CD8-positive, alpha-beta memory T cell (primary cell): ENCODE measurements at regions not wholly inside any gene's neighbourhood (a gene's known extent, or its start where the extent isn't known, plus 50 kb on each side); places are given as distances from the start of the nearest gene placed in this dataset.

Source experiments
- CTCF ChIA-PET: fragments of 350-600 bp; sonication (Branson Sonifier 250); formaldehyde crosslinking; loops from one replicate; lab custom pipeline; 2021; ENCODE audit warnings: antibody characterized with exemption; lab: Charles Lee
- POLR2A ChIA-PET: fragments of 350-600 bp; sonication (Branson Sonifier 250); formaldehyde crosslinking; loops from one replicate; lab custom pipeline; 2021; ENCODE audit warnings: antibody characterized with exemption; lab: Charles Lee
- DNase-seq, 5 donors: peaks; one replicate each; pipeline versions ENCODE4 v3.0.0 to v3.0.0-alpha.2; 2020 to 2022; ENCODE audit warnings: mixed read lengths in 1 of 5
- H3K27ac ChIP-seq: one replicate; pipeline ENCODE4 v1.7.0; 2013; ENCODE audit warnings: low read depth, mild to moderate bottlenecking, low read length, moderate library complexity
- H3K27me3 ChIP-seq: 2 replicates; pipeline ENCODE4 v1.7.0; 2013; ENCODE audit warnings: low read length, mild to moderate bottlenecking; ENCODE audit not compliant: insufficient read depth, poor library complexity, severe bottlenecking
- H3K36me3 ChIP-seq: 2 replicates; pipeline ENCODE4 v1.7.0; 2013; ENCODE audit warnings: mild to moderate bottlenecking, low read length, moderate library complexity; ENCODE audit not compliant: insufficient read depth
- H3K4me1 ChIP-seq: 2 replicates; pipeline ENCODE4 v1.7.0; 2013; ENCODE audit warnings: mild to moderate bottlenecking, low read length, moderate library complexity; ENCODE audit not compliant: insufficient read depth
- H3K4me3 ChIP-seq: 2 replicates; pipeline ENCODE4 v1.7.0; 2013; ENCODE audit warnings: mild to moderate bottlenecking, low read length
- H3K9me3 ChIP-seq: 2 replicates; pipeline ENCODE4 v1.7.0; 2013; ENCODE audit warnings: mild to moderate bottlenecking, low read length
- H3K27ac Mint-ChIP-seq, 8 donors: one replicate each; pipeline ENCODE4 v1.8.0; 2020 to 2021; ENCODE audit warnings: mixed read lengths in 8 of 8, mild to moderate bottlenecking in 6 of 8, inconsistent platforms in 3 of 8, moderate library complexity in 3 of 8
- H3K27me3 Mint-ChIP-seq, 2 donors: one replicate each; pipeline ENCODE4 v1.8.0; 2020 to 2021; ENCODE audit warnings: mixed read lengths in 2 of 2, mild to moderate bottlenecking in 1 of 2, moderate library complexity in 1 of 2
- H3K36me3 Mint-ChIP-seq, 3 donors: one replicate each; pipeline ENCODE4 v1.8.0; 2020 to 2021; ENCODE audit warnings: mixed read lengths in 3 of 3, inconsistent platforms in 1 of 3, mild to moderate bottlenecking in 1 of 3
- H3K4me1 Mint-ChIP-seq, 3 donors: one replicate each; pipeline ENCODE4 v1.8.0; 2020 to 2021; ENCODE audit warnings: mixed read lengths in 3 of 3, inconsistent platforms in 1 of 3, mild to moderate bottlenecking in 1 of 3
- H3K4me3 Mint-ChIP-seq, 7 donors: one replicate each; pipeline ENCODE4 v1.8.0; 2020 to 2021; ENCODE audit warnings: mixed read lengths in 7 of 7, mild to moderate bottlenecking in 6 of 7, moderate library complexity in 4 of 7, inconsistent platforms in 2 of 7
- H3K9me3 Mint-ChIP-seq, 5 donors: one replicate each; pipeline ENCODE4 v1.8.0; 2020 to 2022; ENCODE audit warnings: mixed read lengths in 5 of 5, mild to moderate bottlenecking in 3 of 5, moderate library complexity in 2 of 5, inconsistent platforms in 1 of 5

GRCh38 chr1:212495766-212496494, 63.2 kb downstream of the NENF start:
- Histone ChIP-seq H3K4me3 (no peak overlapping the region), H3K4me1 (no peaks in the 10 kb centered on the region), H3K9me3 (no peaks in the 10 kb centered on the region), H3K36me3 (no peaks in the 10 kb centered on the region), H3K27me3 (peaks cover 5% of the 10 kb centered on the region), H3K27ac (no peak overlapping the region)
- peaks cover 0 to 2% (median 0%) of the 10 kb centered on the region in 3 donors for H3K36me3 Mint-ChIP-seq
- H3K9me3 Mint-ChIP-seq = peaks cover 0 to 1% (median 0%) of the 10 kb centered on the region in 5 donors
- ChIA-PET POLR2A (no interaction called here), CTCF (no interaction called here)
- peaks cover 9 to 13% of the 10 kb centered on the region in 2 donors for H3K27me3 Mint-ChIP-seq
- DNase-seq = no peak
- H3K27ac Mint-ChIP-seq = peak overlapping the region in 1 of 8 donors; percentile 93
- no peaks in the 10 kb centered on the region for H3K4me1 Mint-ChIP-seq
- peak overlapping the region in 1 of 7 donors; percentile 67 for H3K4me3 Mint-ChIP-seq

- H3K4me1 ChIP-seq = no peaks in the 10 kb centered on the region
- peaks cover 0 to 1% (median 0%) of the 10 kb centered on the region in 5 donors for H3K9me3 Mint-ChIP-seq
- no peaks in the 10 kb centered on the region for H3K4me1 Mint-ChIP-seq
- ChIA-PET POLR2A (no interaction called here), CTCF (interaction anchor here (2.5 kb wide), 1 partner anchor 19 kb away, joined by 11 read pairs; no protein-coding TSS in a partner anchor)
- DNase-seq = no peak
- peaks cover 9 to 13% of the 10 kb centered on the region in 2 donors for H3K27me3 Mint-ChIP-seq
- no peak overlapping the region for H3K27ac ChIP-seq
- H3K4me3 ChIP-seq = no peak overlapping the region
- peaks cover 5% of the 10 kb centered on the region for H3K27me3 ChIP-seq
- no peak overlapping the region for H3K4me3 Mint-ChIP-seq
- H3K27ac Mint-ChIP-seq = peak overlapping the region in 1 of 8 donors; percentile 18
- no peaks in the 10 kb centered on the region for H3K9me3 ChIP-seq
- peaks cover 0 to 2% (median 0%) of the 10 kb centered on the region in 3 donors for H3K36me3 Mint-ChIP-seq
- H3K36me3 ChIP-seq = no peaks in the 10 kb centered on the region
Measured at GRCh38 chr1:212496682-212497081, 64.0 kb downstream of the NENF start.

GRCh38 chr1:212497553-212497952, 64.8 kb downstream of the NENF start:
- CTCF ChIA-PET = interaction anchor here (1.5 to 2.5 kb wide), 2 partner anchors 8 to 20 kb away, joined by 4 to 11 read pairs; no protein-coding TSS in a partner anchor
- no peak overlapping the region for H3K4me3 ChIP-seq
- peaks cover 9 to 13% of the 10 kb centered on the region in 2 donors for H3K27me3 Mint-ChIP-seq
- no peak overlapping the region for H3K27ac Mint-ChIP-seq
- no peaks in the 10 kb centered on the region for H3K4me1 ChIP-seq
- DNase-seq = no peak
- peaks cover 0 to 1% (median 0%) of the 10 kb centered on the region in 5 donors for H3K9me3 Mint-ChIP-seq
- peaks cover 0 to 2% (median 0%) of the 10 kb centered on the region in 3 donors for H3K36me3 Mint-ChIP-seq
- no peaks in the 10 kb centered on the region for H3K4me1 Mint-ChIP-seq
- POLR2A ChIA-PET = no interaction called here
- no peak overlapping the region for H3K4me3 Mint-ChIP-seq
- no peaks in the 10 kb centered on the region for H3K9me3 ChIP-seq
- H3K27me3 ChIP-seq = peaks cover 5% of the 10 kb centered on the region
- H3K27ac ChIP-seq = no peak overlapping the region
- no peaks in the 10 kb centered on the region for H3K36me3 ChIP-seq

GRCh38 chr1:212498283-212499040, 65.7 kb downstream of the NENF start:
- H3K27me3 ChIP-seq = peaks cover 5% of the 10 kb centered on the region
- no peaks in the 10 kb centered on the region for H3K36me3 ChIP-seq
- H3K9me3 ChIP-seq = no peaks in the 10 kb centered on the region
- peaks cover 9 to 13% of the 10 kb centered on the region in 2 donors for H3K27me3 Mint-ChIP-seq
- POLR2A ChIA-PET = no interaction called here
- no peak overlapping the region for H3K4me3 Mint-ChIP-seq
- H3K4me1 Mint-ChIP-seq = no peaks in the 10 kb centered on the region
- H3K4me1 ChIP-seq = no peaks in the 10 kb centered on the region
- peaks cover 0 to 2% (median 0%) of the 10 kb centered on the region in 3 donors for H3K36me3 Mint-ChIP-seq
- no peak overlapping the region for H3K27ac ChIP-seq
- DNase-seq = no peak
- CTCF ChIA-PET = interaction anchor here (1.2 to 2.5 kb wide), 3 partner anchors 9 to 21 kb away, joined by 3 to 11 read pairs (median 4); no protein-coding TSS in a partner anchor
- H3K4me3 ChIP-seq = no peak overlapping the region
- H3K27ac Mint-ChIP-seq = no peak overlapping the region
- peaks cover 0 to 1% (median 0%) of the 10 kb centered on the region in 5 donors for H3K9me3 Mint-ChIP-seq

GRCh38 chr1:212500351-212500750, 67.6 kb downstream of the NENF start:
- Mint-ChIP-seq H3K36me3 (peaks cover 0 to 2% (median 0%) of the 10 kb centered on the region in 3 donors), H3K27me3 (peaks cover 11 to 15% of the 10 kb centered on the region in 2 donors), H3K4me1 (no peaks in the 10 kb centered on the region), H3K9me3 (peaks cover 0 to 1% (median 0%) of the 10 kb centered on the region in 5 donors), H3K27ac (no peak overlapping the region), H3K4me3 (no peak overlapping the region)
- no peak for DNase-seq
- CTCF ChIA-PET = no interaction called here
- no peaks in the 10 kb centered on the region for H3K4me1 ChIP-seq
- POLR2A ChIA-PET = no interaction called here
- no peaks in the 10 kb centered on the region for H3K9me3 ChIP-seq
- no peak overlapping the region for H3K27ac ChIP-seq
- peaks cover 5% of the 10 kb centered on the region for H3K27me3 ChIP-seq
- no peaks in the 10 kb centered on the region for H3K36me3 ChIP-seq
- H3K4me3 ChIP-seq = no peak overlapping the region

- H3K36me3 ChIP-seq = no peaks in the 10 kb centered on the region
- Mint-ChIP-seq H3K4me1 (no peaks in the 10 kb centered on the region), H3K36me3 (peaks cover 0 to 2% (median 0%) of the 10 kb centered on the region in 3 donors), H3K9me3 (peaks cover 0 to 1% (median 0%) of the 10 kb centered on the region in 5 donors), H3K27ac (no peak overlapping the region), H3K4me3 (no peak overlapping the region), H3K27me3 (peaks cover 14 to 19% of the 10 kb centered on the region in 2 donors)
- H3K27me3 ChIP-seq = peaks cover 5% of the 10 kb centered on the region
- POLR2A ChIA-PET = no interaction called here
- H3K27ac ChIP-seq = no peak overlapping the region
- H3K4me1 ChIP-seq = no peaks in the 10 kb centered on the region
- CTCF ChIA-PET = no interaction called here
- DNase-seq = no peak
- no peaks in the 10 kb centered on the region for H3K9me3 ChIP-seq
- no peak overlapping the region for H3K4me3 ChIP-seq
Measured at GRCh38 chr1:212500983-212501382, 68.3 kb downstream of the NENF start.

- peak overlapping the region in 2 of 8 donors; percentile 12 to 55 for H3K27ac Mint-ChIP-seq
Measured at GRCh38 chr1:212503714-212504113, 71.0 kb downstream of the NENF start.

More at GRCh38 chr1:212503714-212504113, 71.0 kb downstream of the NENF start:
- H3K4me3 ChIP-seq = no peak overlapping the region
- DNase-seq = no peak
- H3K9me3 Mint-ChIP-seq = peaks cover 0 to 1% (median 0%) of the 10 kb centered on the region in 5 donors
- H3K36me3 Mint-ChIP-seq = peaks cover 0 to 2% (median 0%) of the 10 kb centered on the region in 3 donors
- H3K4me1 Mint-ChIP-seq = no peaks in the 10 kb centered on the region
- H3K4me3 Mint-ChIP-seq = no peak overlapping the region
- no peaks in the 10 kb centered on the region for H3K9me3 ChIP-seq
- no peaks in the 10 kb centered on the region for H3K4me1 ChIP-seq
- no peaks in the 10 kb centered on the region for H3K27me3 ChIP-seq
- POLR2A ChIA-PET = no interaction called here
- H3K27ac ChIP-seq = no peak overlapping the region
- H3K27me3 Mint-ChIP-seq = peaks cover 21 to 24% of the 10 kb centered on the region in 2 donors
- CTCF ChIA-PET = interaction anchor here (1.2 kb wide), 1 partner anchor 26 kb away, joined by 3 read pairs; no protein-coding TSS in a partner anchor
- no peaks in the 10 kb centered on the region for H3K36me3 ChIP-seq
